Ascending aorta (tissue), 2 donors: ENCODE measurements at regions not wholly inside any gene's neighbourhood (a gene's known extent, or its start where the extent isn't known, plus 50 kb on each side); places are given as distances from the start of the nearest gene placed in this dataset.
"Not testable (repeated sequence)": the region's sequence is repeated elsewhere in the genome, so short reads cannot be mapped to it uniquely, and the experiment has no call there.

Experiments
- DNase-seq, 2 donors: peaks; one replicate each; pipeline ENCODE4 v3.0.0-alpha.2; 2019; ENCODE audit warnings: low spot score in 2 of 2
- H3K27ac ChIP-seq, 2 donors: fragments of 200-600 bp; sonication (generic); one replicate each; pipeline ENCODE4 v1.5.1; 2016 to 2017; ENCODE audit warnings: mild to moderate bottlenecking in 1 of 2
- H3K27me3 ChIP-seq: fragments of 200-600 bp; sonication (generic); one replicate; pipeline ENCODE4 v1.5.1; 2017
- H3K36me3 ChIP-seq, 2 donors: fragments of 200-600 bp; sonication (generic); one replicate each; pipeline ENCODE4 v1.5.1; 2016
- H3K4me1 ChIP-seq, 2 donors: fragments of 200-600 bp; sonication (generic); one replicate each; pipeline ENCODE4 v1.5.1; 2016 to 2017; ENCODE audit warnings: mild to moderate bottlenecking in 1 of 2
- H3K4me3 ChIP-seq, 2 donors: fragments of 200-600 bp; sonication (generic); one replicate each; pipeline ENCODE4 v1.5.1; 2016 to 2017; ENCODE audit warnings: mild to moderate bottlenecking in 1 of 2
- H3K9me3 ChIP-seq, 2 donors: fragments of 200-600 bp; sonication (generic); one replicate each; pipeline ENCODE4 v1.5.1; 2016
- intact Hi-C: fragments of 100-400 bp; cut with DNase I; formaldehyde crosslinking; loops from one replicate; pipeline ENCODE4 v1.15.1; 2023
- TF ChIP-seq, protein P1 (sequence below), 3 experiments: fragments of 200-600 bp in 2 of 3; fragments of 450-650 bp in 1 of 3; sonication (generic) in 2 of 3; IDR thresholded peaks; one replicate each; pipeline ENCODE4 v1.5.1; 2016 to 2019; ENCODE audit warnings: antibody characterized with exemption in 3 of 3, mild to moderate bottlenecking in 1 of 3, moderate library complexity in 1 of 3

DNA sequence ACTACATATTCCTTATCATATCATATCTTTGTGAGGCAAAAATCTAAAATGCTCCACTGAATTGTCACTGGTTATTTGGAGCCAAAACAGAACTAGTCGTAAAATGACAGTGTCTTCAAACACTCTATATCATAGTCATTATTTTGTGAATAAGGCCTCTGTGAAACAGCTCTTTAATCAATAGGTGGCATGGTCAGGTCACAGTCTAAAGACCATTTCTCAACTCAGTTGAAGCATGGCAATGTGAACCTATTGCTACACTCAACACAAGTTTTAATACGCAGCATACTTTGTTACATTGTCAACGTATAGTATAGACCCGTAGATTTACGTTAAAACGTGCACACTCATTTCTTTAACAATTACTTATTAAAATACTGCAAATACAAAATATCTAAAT, 131.3 kb upstream of the PCDH20 start:
- Histone ChIP-seq H3K4me1 (no peaks in the 10 kb centered on the region), H3K27me3 (no peaks in the 10 kb centered on the region), H3K9me3 (no peaks in the 10 kb centered on the region), H3K4me3 (no peak overlapping the region), H3K27ac (no peak overlapping the region), H3K36me3 (no peaks in the 10 kb centered on the region)
- no peak for DNase-seq
- intact Hi-C loops = no loop called here
- TF ChIP-seq, protein P1, sequence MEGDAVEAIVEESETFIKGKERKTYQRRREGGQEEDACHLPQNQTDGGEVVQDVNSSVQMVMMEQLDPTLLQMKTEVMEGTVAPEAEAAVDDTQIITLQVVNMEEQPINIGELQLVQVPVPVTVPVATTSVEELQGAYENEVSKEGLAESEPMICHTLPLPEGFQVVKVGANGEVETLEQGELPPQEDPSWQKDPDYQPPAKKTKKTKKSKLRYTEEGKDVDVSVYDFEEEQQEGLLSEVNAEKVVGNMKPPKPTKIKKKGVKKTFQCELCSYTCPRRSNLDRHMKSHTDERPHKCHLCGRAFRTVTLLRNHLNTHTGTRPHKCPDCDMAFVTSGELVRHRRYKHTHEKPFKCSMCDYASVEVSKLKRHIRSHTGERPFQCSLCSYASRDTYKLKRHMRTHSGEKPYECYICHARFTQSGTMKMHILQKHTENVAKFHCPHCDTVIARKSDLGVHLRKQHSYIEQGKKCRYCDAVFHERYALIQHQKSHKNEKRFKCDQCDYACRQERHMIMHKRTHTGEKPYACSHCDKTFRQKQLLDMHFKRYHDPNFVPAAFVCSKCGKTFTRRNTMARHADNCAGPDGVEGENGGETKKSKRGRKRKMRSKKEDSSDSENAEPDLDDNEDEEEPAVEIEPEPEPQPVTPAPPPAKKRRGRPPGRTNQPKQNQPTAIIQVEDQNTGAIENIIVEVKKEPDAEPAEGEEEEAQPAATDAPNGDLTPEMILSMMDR (IDR thresholded peaks at IDR 0.05) = no peak

DNA sequence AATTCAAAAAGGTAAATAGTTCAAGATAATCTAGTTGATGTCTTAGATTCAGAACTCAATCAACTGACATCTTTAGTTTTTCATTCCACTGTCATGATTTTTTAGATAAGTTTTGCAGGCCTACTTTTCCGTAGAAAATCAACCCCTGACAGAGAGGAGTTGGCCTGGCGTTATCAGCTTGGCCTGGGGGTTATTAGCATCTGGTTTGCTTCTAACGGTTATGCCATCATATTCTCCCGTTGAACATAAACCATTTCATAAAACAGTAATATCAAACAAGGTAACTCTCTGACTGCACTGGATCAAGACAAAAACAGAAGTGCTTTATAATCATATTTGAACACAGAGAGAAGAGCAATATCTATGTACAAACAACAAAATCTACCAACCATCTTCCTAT, 130.8 kb upstream of the PCDH20 start:
- no peak for DNase-seq
- intact Hi-C loops = no loop called here
- Histone ChIP-seq H3K4me3 (no peak overlapping the region), H3K9me3 (no peaks in the 10 kb centered on the region), H3K27me3 (no peaks in the 10 kb centered on the region), H3K4me1 (no peaks in the 10 kb centered on the region), H3K36me3 (no peaks in the 10 kb centered on the region), H3K27ac (no peak overlapping the region)
- TF ChIP-seq, protein P1 (IDR thresholded peaks at IDR 0.05) = no peak

DNA sequence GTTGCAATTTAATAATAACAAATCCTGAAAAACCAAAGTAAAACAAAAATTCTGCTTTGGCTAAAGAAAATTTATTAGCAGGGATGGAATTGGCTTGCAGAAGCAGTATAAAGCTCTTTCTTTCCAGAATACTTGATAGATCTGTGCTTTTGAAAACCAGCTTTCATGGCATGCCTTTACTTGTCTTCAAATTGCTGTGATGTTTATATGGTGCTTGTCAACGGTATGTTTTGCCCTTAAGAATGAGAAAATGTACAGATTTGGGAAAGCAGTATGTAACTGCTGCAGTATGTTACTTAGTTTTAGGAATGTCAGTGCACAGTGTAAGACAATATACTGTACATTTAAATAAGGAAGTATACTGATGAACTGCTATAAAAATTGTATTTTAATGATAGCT, 120.8 kb upstream of the PCDH20 start:
- TF ChIP-seq, protein P1 (IDR thresholded peaks at IDR 0.05) = no peak
- H3K36me3 ChIP-seq = no peaks in the 10 kb centered on the region
- no peak overlapping the region for H3K4me3 ChIP-seq
- H3K4me1 ChIP-seq = no peaks in the 10 kb centered on the region
- H3K27ac ChIP-seq = no peak overlapping the region
- intact Hi-C loops = no loop called here
- H3K27me3 ChIP-seq = no peaks in the 10 kb centered on the region
- H3K9me3 ChIP-seq = no peaks in the 10 kb centered on the region
- DNase-seq = no peak

DNA sequence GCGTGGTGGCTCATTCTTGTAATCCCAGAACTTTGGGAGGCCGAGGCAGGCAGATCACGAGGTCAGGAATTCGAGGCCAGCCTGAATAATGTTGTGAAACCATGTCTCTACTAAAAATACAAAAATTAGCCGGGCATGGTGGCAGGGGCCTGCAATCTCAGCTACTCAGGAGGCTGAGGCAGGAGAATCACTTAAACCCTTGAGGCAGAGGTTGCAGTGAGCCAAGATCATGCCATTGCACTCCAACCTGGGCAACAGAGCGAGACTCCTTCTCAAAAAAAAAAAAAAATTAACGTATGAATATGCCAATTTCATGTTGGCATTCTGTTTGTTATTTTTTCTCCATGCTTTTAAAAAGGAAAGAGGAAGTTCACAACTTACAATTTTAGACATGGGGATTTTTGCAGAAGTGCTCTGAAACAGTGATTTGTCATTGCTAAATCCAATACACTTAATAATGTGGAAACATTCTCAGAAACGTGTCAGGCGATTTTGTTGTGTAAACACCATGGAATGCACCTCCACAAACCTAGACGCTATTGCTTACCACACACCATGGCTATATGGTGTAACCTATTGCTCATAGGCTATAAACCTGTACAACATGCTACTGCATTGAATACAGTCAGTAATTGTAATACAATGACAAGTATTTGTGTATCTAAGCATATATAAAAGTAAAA, 115.9 kb upstream of the PCDH20 start:
- intact Hi-C loops = no loop called here
- H3K4me1 ChIP-seq = no peaks in the 10 kb centered on the region
- no peaks in the 10 kb centered on the region for H3K27me3 ChIP-seq
- H3K4me3 ChIP-seq = no peak overlapping the region
- H3K9me3 ChIP-seq = no peaks in the 10 kb centered on the region
- no peak overlapping the region for H3K27ac ChIP-seq
- H3K36me3 ChIP-seq = no peaks in the 10 kb centered on the region
- TF ChIP-seq, protein P1 (IDR thresholded peaks at IDR 0.05) = no peak
- DNase-seq = no peak

DNA sequence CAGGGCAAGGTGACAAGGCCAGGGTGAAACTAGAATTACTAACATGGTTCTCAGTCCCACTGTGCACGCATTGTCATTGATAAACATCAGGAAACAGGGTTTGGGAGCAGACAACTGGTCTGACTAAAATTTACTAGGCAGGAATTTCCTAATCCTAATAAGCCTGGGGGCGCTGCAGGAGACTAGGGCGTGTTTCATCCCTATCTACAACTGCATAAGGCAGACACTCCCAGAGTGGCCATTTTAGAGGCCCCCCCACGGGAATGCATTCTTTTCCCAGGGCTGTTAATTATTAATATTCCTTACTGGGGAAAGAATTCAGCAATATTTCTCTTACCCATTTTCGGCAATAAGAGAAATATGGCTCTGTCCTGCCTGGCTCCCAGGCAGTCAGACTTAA, 103.6 kb upstream of the PCDH20 start:
- H3K27ac ChIP-seq, H3K27me3 ChIP-seq, H3K9me3 ChIP-seq, intact Hi-C loops, H3K36me3 ChIP-seq, H3K4me1 ChIP-seq, DNase-seq, H3K4me3 ChIP-seq: not testable (repeated sequence)

DNA sequence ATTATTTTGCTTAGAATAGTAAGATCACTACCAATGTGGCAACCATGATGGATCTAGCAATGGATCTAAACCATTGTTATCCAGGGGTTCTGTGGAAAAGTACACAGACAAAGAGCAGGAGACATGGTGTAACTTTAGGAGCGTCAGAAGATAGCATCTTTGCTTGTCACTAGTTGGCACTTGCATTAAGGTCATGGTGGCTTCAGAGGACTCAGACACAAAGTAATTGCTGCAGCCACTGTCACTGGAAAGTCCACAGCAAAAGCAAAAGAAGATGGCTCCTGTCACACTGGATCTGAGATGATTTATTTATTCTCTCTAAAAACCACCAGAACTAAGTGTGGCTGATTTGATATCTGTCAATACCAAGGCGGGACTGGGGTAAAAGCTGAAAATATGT, 93.3 kb upstream of the PCDH20 start:
- no peaks in the 10 kb centered on the region for H3K4me1 ChIP-seq
- intact Hi-C loops = no loop called here

More for the DNA sequence above, 93.3 kb upstream of the PCDH20 start:
- Histone ChIP-seq H3K9me3 (no peaks in the 10 kb centered on the region), H3K27ac (no peak overlapping the region), H3K4me3 (no peak overlapping the region), H3K27me3 (no peaks in the 10 kb centered on the region), H3K36me3 (no peaks in the 10 kb centered on the region)
- DNase-seq = no peak
- TF ChIP-seq, protein P1 (IDR thresholded peaks at IDR 0.05) = no peak
